ENCODE measurements at regions not wholly inside any gene's neighbourhood (a gene's known extent, or its start where the extent isn't known, plus 50 kb on each side); places are given as distances from the start of the nearest gene placed in this dataset.

DNA sequence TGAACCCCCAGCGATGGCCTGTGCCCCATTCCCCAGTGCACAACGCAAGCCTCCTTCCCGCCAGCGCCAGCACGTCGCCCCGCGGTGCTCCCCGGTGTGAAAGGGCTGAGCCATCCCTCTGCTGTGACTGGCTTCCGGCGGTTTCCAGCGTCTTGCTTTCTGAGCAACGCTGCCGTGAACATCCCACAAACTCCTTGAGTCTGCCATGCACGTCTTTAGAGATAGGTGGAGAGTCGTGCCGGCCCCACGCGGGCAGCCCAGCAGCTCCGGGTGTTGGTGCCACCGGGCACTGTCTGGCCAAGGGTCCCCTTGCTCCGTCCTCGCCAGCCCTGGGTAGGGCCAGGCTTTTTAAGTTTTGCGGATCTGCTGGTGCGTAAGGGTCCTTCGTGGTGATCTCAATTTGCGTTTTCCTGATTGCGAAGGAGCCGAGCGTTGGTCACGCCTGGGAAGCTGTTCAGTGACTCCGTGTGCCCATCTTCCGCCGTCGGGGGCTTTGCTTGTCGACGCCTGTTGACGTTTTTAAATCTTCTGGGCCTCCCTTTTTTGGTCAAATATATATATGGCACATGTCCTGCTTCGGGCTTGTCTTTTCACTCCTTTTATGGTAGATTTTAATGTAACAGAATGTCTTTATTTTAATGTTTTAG, 70.6 kb downstream of the FOXL3 start:
- TF ChIP-seq, protein P1, sequence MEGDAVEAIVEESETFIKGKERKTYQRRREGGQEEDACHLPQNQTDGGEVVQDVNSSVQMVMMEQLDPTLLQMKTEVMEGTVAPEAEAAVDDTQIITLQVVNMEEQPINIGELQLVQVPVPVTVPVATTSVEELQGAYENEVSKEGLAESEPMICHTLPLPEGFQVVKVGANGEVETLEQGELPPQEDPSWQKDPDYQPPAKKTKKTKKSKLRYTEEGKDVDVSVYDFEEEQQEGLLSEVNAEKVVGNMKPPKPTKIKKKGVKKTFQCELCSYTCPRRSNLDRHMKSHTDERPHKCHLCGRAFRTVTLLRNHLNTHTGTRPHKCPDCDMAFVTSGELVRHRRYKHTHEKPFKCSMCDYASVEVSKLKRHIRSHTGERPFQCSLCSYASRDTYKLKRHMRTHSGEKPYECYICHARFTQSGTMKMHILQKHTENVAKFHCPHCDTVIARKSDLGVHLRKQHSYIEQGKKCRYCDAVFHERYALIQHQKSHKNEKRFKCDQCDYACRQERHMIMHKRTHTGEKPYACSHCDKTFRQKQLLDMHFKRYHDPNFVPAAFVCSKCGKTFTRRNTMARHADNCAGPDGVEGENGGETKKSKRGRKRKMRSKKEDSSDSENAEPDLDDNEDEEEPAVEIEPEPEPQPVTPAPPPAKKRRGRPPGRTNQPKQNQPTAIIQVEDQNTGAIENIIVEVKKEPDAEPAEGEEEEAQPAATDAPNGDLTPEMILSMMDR (IDR thresholded peaks at IDR 0.05), result no peak
- TF ChIP-seq POLR2A (IDR thresholded peaks at IDR 0.05), result no peak
